Fibroblast of skin of left biceps (primary cell): ENCODE measurements at regions not wholly inside any gene's neighbourhood (a gene's known extent, or its start where the extent isn't known, plus 50 kb on each side); places are given as distances from the start of the nearest gene placed in this dataset.
"Not testable (repeated sequence)": the region's sequence is repeated elsewhere in the genome, so short reads cannot be mapped to it uniquely, and the experiment has no call there.

ENCODE experiments used
- DNase-seq, 2 experiments: peaks; one replicate each; pipeline ENCODE4 v3.0.0-alpha.2; 2013; ENCODE audit warnings: low read depth in 2 of 2

DNA sequence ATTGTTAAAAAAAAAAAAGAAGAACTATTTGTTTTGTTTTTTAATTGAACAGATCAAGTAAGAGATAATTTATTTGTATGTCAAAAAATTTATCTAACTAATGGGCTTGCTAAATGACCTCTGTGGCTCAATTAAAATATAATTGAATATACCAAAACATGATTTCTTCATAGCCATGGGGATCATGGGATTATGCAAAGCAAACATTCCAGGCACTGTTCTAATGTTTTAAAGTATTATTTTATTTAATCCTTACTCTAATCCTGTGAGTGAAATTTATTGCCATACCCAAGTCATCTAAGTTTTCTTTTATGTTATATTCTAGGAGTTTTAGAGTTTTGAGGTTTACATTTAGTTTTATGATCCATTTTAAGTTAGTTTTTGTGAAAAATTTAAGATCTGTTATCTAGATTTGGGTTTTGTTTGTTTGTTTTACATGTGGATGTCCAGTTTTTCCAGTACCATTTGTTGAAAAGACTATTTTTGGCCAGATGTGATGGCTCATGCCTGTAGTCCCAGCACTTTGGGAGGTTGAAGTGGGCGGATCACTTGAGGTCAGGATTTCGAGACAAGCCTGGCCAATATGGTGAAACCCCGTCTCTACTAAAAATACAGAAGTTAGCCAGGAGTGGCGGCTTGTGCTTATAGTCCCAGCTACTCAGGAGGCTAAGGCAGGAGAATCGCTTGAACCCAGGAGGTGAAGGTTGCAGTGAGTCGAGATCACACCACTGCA, 52.3 kb upstream of the CNOT10 start:
- no peak for DNase-seq

DNA sequence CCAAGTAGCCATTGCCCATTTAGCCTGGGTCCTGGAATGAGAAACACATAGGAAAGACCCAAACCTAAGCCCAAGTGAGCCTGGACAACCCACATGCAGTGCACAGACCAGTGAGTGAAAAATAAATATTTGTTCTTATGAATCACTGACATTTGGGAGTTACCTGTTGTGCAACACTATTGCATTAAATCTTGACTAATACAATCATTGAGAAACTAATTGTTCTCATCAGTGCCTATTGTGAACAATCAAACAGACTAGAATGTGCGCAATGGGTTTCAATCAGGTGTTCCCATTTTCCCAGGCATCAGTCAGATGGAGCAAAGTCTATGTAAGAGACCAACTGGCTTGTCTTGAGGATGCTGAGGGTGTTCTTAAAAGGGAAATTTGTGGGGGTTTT, 54.7 kb upstream of the CNOT10 start:
- DNase-seq: no peak

DNA sequence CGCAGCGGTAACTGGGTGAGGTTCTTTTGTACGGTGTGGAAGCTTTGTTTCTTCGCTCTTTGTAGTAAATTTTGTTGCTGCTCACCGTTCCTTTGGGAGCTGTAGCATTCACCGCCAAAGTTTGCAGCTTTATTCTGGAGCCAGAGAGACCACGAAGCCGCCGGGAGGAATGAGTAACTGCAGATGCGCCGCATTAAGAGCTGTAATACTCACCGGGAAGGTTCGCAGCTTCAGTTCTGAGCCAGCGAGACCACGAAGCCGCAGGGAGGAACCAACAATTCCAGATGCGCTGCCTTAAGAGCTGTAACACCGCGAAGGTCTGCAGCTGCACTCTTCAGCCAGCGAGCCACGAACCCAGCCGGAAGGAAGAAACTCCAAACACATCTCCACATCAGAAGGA, 56.0 kb upstream of the DYNC1LI1 start:
- DNase-seq: peak in 1 of 2 experiments; percentile 14

DNA sequence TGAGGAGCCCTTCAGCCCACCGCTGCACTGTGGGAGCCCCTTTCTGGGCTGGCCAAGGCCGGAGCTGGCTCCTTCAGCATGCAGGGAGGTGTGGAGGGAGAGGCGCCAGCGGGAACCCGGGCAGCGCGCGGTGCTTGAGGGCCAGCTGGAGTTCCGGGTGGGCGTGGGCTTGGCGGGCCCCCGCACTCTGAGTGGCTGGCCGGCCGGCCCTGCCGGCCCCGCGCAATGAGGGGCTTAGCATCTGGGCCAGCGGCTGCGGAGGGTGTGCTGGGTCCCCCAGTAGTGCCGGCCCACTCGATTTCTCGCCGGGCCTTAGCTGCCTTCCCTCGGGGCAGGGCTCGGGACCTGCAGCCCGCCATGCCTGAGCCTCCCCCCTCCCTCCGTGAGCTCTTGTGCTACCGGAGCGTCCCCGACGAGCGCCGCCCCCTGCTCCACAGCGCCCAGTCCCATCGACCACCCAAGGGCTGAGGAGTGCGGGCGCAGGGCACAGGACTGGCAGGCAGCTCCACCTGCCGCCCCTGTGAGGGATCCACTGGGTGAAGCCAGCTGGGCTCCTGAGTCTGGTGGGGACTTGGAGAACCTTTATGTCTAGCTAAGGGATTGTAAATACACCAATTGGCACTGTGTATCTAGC, 55.0 kb upstream of the DYNC1LI1 start:
- DNase-seq: not testable (repeated sequence)

DNA sequence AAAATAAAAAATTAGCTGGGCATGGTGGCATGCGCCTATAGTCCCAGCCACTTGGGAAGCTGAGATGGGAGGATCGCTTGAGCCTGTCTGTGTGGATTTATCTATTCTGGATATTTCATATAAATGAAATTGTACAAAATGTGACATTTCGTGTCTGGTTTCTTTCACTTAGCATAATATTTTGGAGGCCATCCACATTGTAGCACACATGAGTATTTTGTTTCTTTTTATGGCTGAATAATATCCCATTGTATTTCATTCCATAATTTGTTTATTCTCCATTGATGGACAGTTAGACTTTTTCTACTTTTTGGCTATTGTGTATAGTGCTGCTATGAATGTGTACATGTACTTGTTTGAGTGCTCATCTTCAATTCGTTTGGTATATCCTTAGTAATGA, 52.9 kb upstream of the DYNC1LI1 start:
- no peak for DNase-seq

DNA sequence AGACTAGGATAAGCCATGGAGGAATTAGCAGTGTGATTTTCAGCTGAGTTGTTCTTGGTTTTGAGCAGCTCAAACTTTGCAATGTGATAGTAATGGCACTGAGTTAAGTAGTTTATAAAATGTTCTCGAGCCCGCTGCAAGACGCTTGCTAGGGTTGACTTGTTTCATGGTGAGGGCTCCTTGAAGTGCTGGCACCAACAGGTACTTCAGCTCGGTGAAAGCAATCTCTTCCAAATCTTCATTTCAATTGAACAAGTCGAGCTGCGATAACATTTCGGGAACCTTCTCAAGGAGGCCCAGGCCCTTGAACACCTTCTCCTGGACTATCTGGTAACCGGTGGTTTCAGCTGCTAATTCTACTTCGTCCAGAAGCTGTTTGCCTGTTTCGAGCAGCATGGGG, 50.8 kb upstream of the DYNC1LI1 start:
- DNase-seq: no peak

DNA sequence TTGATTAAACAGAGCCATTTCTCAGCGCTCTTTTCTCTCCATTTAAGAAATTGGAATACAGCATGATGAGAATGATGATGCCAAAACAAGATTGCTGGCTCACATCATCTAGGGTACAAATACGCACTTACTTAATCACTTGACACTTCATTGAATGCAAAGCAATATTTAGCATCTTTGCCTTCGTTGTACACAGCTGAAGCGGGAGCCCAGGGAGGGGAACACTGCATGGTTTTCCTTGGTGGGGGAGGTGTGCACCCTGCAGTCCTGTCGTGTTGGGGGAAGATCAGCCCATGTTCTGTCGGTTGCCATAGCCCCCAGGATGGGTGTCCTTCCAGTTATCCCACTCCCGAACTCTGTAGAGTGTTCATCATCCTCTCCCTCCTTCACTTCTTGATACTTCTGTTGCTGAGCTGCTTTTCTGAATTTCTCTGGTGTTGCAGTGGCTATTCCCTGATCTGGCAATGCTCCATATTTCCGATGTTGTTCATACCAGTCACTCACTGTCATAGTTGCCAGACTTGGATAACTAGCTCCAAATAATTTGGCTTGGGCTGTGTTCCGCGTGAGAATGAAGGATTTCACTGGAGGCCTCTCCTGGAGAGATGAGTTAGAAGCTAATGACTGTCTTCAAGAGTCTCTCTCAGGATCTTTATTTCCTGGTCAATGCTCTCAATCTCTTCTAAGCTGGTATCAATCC, 50.1 kb upstream of the DYNC1LI1 start:
- no peak for DNase-seq
